Ectodermal cell (in vitro differentiated cells): ENCODE measurements at regions not wholly inside any gene's neighbourhood (a gene's known extent, or its start where the extent isn't known, plus 50 kb on each side); places are given as distances from the start of the nearest gene placed in this dataset.
A peak's percentile ranks its signal among the peaks of the same experiment; 100 is the strongest.

Experiments used
- H3K27ac ChIP-seq: 2 replicates; pipeline ENCODE4 v1.7.0; 2013; ENCODE audit warnings: mild to moderate bottlenecking, low read depth, low read length; ENCODE audit not compliant: insufficient read depth, poor library complexity, severe bottlenecking
- H3K27me3 ChIP-seq: 2 replicates; pipeline ENCODE4 v1.7.0; 2013; ENCODE audit warnings: mild to moderate bottlenecking, low read length; ENCODE audit not compliant: insufficient read depth, control insufficient read depth, poor library complexity, severe bottlenecking
- H3K36me3 ChIP-seq: one replicate; pipeline ENCODE4 v1.7.0; 2013; ENCODE audit warnings: low read length; ENCODE audit not compliant: control insufficient read depth, insufficient read depth
- H3K4me1 ChIP-seq: one replicate; pipeline ENCODE4 v1.7.0; 2013; ENCODE audit warnings: low read length; ENCODE audit not compliant: control insufficient read depth, insufficient read depth
- H3K4me3 ChIP-seq: 2 replicates; pipeline ENCODE4 v1.7.0; 2013; ENCODE audit warnings: low read depth, low read length, control low read depth; ENCODE audit not compliant: insufficient read depth
- H3K9me3 ChIP-seq: 2 replicates; pipeline ENCODE4 v1.7.0; 2013; ENCODE audit warnings: mild to moderate bottlenecking, low read length, moderate library complexity; ENCODE audit not compliant: control insufficient read depth
- WGBS, 2 experiments: methylation state at CpG; one replicate each; pipeline ENCODE4 v1.1.7; 2013; ENCODE audit warnings: missing lambda C conversion rate in 2 of 2; 5-methylcytosine and 5-hydroxymethylcytosine counted together

GRCh38 chr14:98890556-98891340, 381.2 kb downstream of the BCL11B start:
- peak overlapping the region; percentile 19 for H3K27ac ChIP-seq
- H3K27me3 ChIP-seq = no peaks in the 10 kb centered on the region
- H3K9me3 ChIP-seq = no peaks in the 10 kb centered on the region
- WGBS, 2 experiments = 68 to 72% methylated on average over 13 of the region's 13 CpGs
- H3K4me3 ChIP-seq = no peak overlapping the region
- peaks cover 21% of the 10 kb centered on the region for H3K4me1 ChIP-seq
- H3K36me3 ChIP-seq = no peaks in the 10 kb centered on the region

GRCh38 chr14:98893675-98894074, 378.3 kb downstream of the BCL11B start:
- no peaks in the 10 kb centered on the region for H3K27me3 ChIP-seq
- no peaks in the 10 kb centered on the region for H3K36me3 ChIP-seq
- H3K4me3 ChIP-seq = no peak overlapping the region
- H3K27ac ChIP-seq = no peak overlapping the region
- no peaks in the 10 kb centered on the region for H3K9me3 ChIP-seq
- H3K4me1 ChIP-seq = peaks cover 21% of the 10 kb centered on the region

- Histone ChIP-seq H3K9me3 (no peaks in the 10 kb centered on the region), H3K27ac (no peak overlapping the region), H3K4me3 (no peak overlapping the region), H3K27me3 (no peaks in the 10 kb centered on the region), H3K4me1 (peaks cover 18% of the 10 kb centered on the region), H3K36me3 (no peaks in the 10 kb centered on the region)
- WGBS, 2 experiments = 93 to 97% methylated on average over 5 of the region's 5 CpGs
Observed at GRCh38 chr14:98894600-98894999, 377.4 kb downstream of the BCL11B start.

- WGBS, 2 experiments = 57 to 67% methylated on average over 4 to 5 of the region's 5 CpGs
- no peak overlapping the region for H3K27ac ChIP-seq
- no peaks in the 10 kb centered on the region for H3K27me3 ChIP-seq
- no peak overlapping the region for H3K4me3 ChIP-seq
- no peaks in the 10 kb centered on the region for H3K36me3 ChIP-seq
- H3K4me1 ChIP-seq = peaks cover 5% of the 10 kb centered on the region
- H3K9me3 ChIP-seq = no peaks in the 10 kb centered on the region
Observed at GRCh38 chr14:98896449-98896848, 375.5 kb downstream of the BCL11B start.

DNA sequence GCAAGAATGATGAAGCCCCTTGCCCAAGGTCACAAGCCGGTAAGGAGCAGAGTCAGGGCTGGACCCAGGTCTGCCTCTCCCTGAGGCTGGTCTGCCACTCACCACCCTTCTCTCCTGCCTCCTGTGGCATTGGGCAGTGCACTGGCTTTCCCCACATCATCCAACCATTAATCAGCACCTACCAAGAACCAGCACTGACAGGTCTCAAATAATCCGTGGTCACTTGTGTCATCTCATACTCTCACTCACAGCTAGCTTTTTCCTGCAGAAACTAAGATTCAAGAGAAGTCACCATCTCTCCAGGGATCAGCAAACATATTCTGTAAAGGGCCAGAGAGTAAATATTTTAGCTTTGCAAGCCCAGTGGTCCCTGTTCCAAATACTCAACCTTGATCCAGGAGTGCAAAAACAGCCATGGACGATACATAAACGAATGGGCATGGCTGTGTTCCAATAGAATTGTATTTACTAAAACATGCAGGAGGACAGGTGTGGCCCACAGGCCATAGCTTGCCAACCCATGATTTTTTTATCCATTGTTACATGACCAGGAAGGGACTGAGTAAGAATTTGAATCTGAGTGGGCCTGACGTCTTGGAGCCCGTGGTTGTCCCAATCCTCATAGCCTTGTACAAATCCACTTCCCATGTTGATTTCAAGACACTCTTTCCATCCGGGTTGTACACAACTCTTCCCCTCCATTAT, 374.2 kb downstream of the BCL11B start:
- no peaks in the 10 kb centered on the region for H3K9me3 ChIP-seq
- H3K27ac ChIP-seq = no peak overlapping the region
- H3K4me3 ChIP-seq = no peak overlapping the region
- H3K36me3 ChIP-seq = no peaks in the 10 kb centered on the region
- 94 to 95% methylated on average over 7 of the region's 7 CpGs for WGBS, 2 experiments
- H3K27me3 ChIP-seq = no peaks in the 10 kb centered on the region
- H3K4me1 ChIP-seq = no peaks in the 10 kb centered on the region

GRCh38 chr14:98899441-98899840, 372.6 kb downstream of the BCL11B start:
- Histone ChIP-seq H3K27me3 (no peaks in the 10 kb centered on the region), H3K4me3 (no peak overlapping the region), H3K36me3 (no peaks in the 10 kb centered on the region), H3K27ac (no peak overlapping the region), H3K9me3 (no peaks in the 10 kb centered on the region), H3K4me1 (no peaks in the 10 kb centered on the region)
- WGBS, 2 experiments = 91 to 92% methylated on average over 9 of the region's 9 CpGs

DNA sequence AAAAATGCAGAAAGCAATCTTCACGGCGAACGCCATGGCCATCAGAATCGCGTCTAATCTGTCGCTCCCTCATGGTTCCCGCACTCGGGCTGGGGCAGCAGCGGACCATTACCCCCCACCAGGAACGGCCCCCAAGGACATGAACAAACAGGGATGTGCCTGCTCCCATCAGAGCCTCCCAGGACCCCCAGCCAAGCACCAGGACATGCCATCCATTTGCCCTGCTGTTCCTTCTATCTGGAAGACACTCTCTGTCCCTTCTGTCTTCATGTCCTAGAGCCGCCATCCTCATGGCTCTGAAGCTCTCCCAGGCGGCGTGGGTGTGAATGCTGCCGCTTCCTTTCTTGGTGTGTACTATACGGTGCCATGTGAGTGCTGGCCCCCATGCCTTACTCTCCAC, 371.8 kb downstream of the BCL11B start:
- no peak overlapping the region for H3K27ac ChIP-seq

DNA sequence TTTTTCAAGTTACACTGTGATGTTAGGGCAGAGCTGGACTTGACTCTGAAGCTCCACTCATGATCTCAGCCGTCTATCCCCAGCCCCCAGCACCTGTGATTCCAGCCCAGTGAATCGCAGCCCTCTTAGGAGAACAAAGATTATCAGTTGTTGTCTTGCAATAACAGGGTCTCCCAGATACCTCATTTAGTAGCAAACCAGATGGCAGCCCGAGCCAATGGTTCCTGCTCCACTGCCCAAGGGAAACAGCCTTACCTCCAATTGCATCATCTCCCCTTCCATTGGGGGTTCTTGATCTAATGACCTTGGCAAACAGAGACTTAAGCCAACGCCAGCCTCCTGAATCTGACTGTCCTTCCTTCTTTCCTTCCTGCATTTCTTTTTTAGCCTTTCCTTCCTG, 371.2 kb downstream of the BCL11B start:
- WGBS, 2 experiments = 85 to 92% methylated on average over 4 of the region's 4 CpGs

More for the DNA sequence above, 371.8 kb downstream of the BCL11B start:
- WGBS, 2 experiments = 95% methylated on average over 15 of the region's 15 CpGs
- H3K27me3 ChIP-seq = no peaks in the 10 kb centered on the region
- no peak overlapping the region for H3K4me3 ChIP-seq
- H3K4me1 ChIP-seq = no peaks in the 10 kb centered on the region
- H3K36me3 ChIP-seq = no peaks in the 10 kb centered on the region
- H3K9me3 ChIP-seq = no peaks in the 10 kb centered on the region

GRCh38 chr14:98901511-98902205, 370.3 kb downstream of the BCL11B start:
- WGBS, 2 experiments = 92 to 95% methylated on average over 16 of the region's 16 CpGs

More for the DNA sequence above, 371.2 kb downstream of the BCL11B start:
- no peak overlapping the region for H3K4me3 ChIP-seq
- H3K36me3 ChIP-seq = no peaks in the 10 kb centered on the region
- H3K27ac ChIP-seq = no peak overlapping the region
- no peaks in the 10 kb centered on the region for H3K9me3 ChIP-seq
- H3K27me3 ChIP-seq = no peaks in the 10 kb centered on the region
- H3K4me1 ChIP-seq = no peaks in the 10 kb centered on the region

GRCh38 chr14:98903371-98903770, 368.6 kb downstream of the BCL11B start:
- 92 to 97% methylated on average over 2 of the region's 2 CpGs for WGBS, 2 experiments

More at GRCh38 chr14:98901511-98902205, 370.3 kb downstream of the BCL11B start:
- H3K4me3 ChIP-seq = no peak overlapping the region
- H3K36me3 ChIP-seq = no peaks in the 10 kb centered on the region
- H3K9me3 ChIP-seq = no peaks in the 10 kb centered on the region
- H3K4me1 ChIP-seq = peaks cover 7% of the 10 kb centered on the region
- H3K27me3 ChIP-seq = no peaks in the 10 kb centered on the region
- no peak overlapping the region for H3K27ac ChIP-seq

More at GRCh38 chr14:98903371-98903770, 368.6 kb downstream of the BCL11B start:
- Histone ChIP-seq H3K4me3 (no peak overlapping the region), H3K9me3 (no peaks in the 10 kb centered on the region), H3K4me1 (peaks cover 16% of the 10 kb centered on the region), H3K27me3 (no peaks in the 10 kb centered on the region), H3K36me3 (no peaks in the 10 kb centered on the region), H3K27ac (no peak overlapping the region)
